Endodermal cell (in vitro differentiated cells): ENCODE measurements at regions not wholly inside any gene's neighbourhood (a gene's known extent, or its start where the extent isn't known, plus 50 kb on each side); places are given as distances from the start of the nearest gene placed in this dataset.

Experiments used
- DNase-seq: peaks from one replicate; pipeline ENCODE4 v3.0.0-alpha.2; 2017
- H3K27ac ChIP-seq: 2 replicates; pipeline ENCODE4 v1.5.1; 2013; ENCODE audit warnings: mild to moderate bottlenecking, low read depth, low read length, moderate library complexity
- H3K27me3 ChIP-seq: 2 replicates; pipeline ENCODE4 v1.6.1; 2013; ENCODE audit warnings: mild to moderate bottlenecking, low read length, moderate library complexity; ENCODE audit not compliant: insufficient read depth, control insufficient read depth, poor library complexity, severe bottlenecking
- H3K36me3 ChIP-seq: 2 replicates; pipeline ENCODE4 v1.7.0; 2013; ENCODE audit warnings: mild to moderate bottlenecking, low read length, moderate library complexity; ENCODE audit not compliant: control insufficient read depth, insufficient read depth
- H3K4me1 ChIP-seq: one replicate; pipeline ENCODE4 v1.7.0; 2013; ENCODE audit warnings: low read length; ENCODE audit not compliant: control insufficient read depth, insufficient read depth
- H3K4me3 ChIP-seq: 2 replicates; pipeline ENCODE4 v1.5.1; 2013; ENCODE audit warnings: mild to moderate bottlenecking, low read length, moderate library complexity
- H3K9ac ChIP-seq: 2 replicates; pipeline ENCODE4 v1.6.1; 2013; ENCODE audit warnings: mild to moderate bottlenecking, low read length, moderate library complexity; ENCODE audit not compliant: poor library complexity, severe bottlenecking; ENCODE audit errors: extremely low read depth
- H3K9me3 ChIP-seq: 2 replicates; pipeline ENCODE4 v1.6.1; 2013; ENCODE audit warnings: mild to moderate bottlenecking, low read length, moderate library complexity; ENCODE audit not compliant: control insufficient read depth
- H3K27ac Mint-ChIP-seq: 2 replicates; pipeline ENCODE4 v1.8.0; 2020; ENCODE audit warnings: mixed read lengths
- H3K27me3 Mint-ChIP-seq: 2 replicates; pipeline ENCODE4 v1.8.0; 2021; ENCODE audit warnings: mild to moderate bottlenecking, mixed read lengths; ENCODE audit not compliant: insufficient read depth
- H3K36me3 Mint-ChIP-seq: 2 replicates; pipeline ENCODE4 v1.8.0; 2020; ENCODE audit warnings: low read depth, mixed read lengths
- H3K4me1 Mint-ChIP-seq: 2 replicates; pipeline ENCODE4 v1.8.0; 2020; ENCODE audit warnings: mixed read lengths
- H3K4me3 Mint-ChIP-seq: 2 replicates; pipeline ENCODE4 v1.8.0; 2020; ENCODE audit warnings: mild to moderate bottlenecking, moderate library complexity, mixed read lengths
- H3K9me3 Mint-ChIP-seq: 2 replicates; pipeline ENCODE4 v1.8.0; 2020; ENCODE audit warnings: mild to moderate bottlenecking, mixed read lengths
- WGBS, 2 experiments: methylation state at CpG; one replicate each; pipeline versions ENCODE4 v1.1.5 to v1.1.7; 2013; ENCODE audit warnings: missing lambda C conversion rate in 2 of 2, mixed read lengths in 1 of 2; ENCODE audit not compliant: insufficient coverage in 1 of 2, insufficient read length in 1 of 2; 5-methylcytosine and 5-hydroxymethylcytosine counted together
- TF ChIP-seq, protein P1 (sequence below): fragments of 200-600 bp; sonication (generic); conservative IDR thresholded peaks from 2 replicates; pipeline ENCODE4 v1.5.0; 2021; ENCODE audit warnings: antibody characterized with exemption, mild to moderate bottlenecking

DNA sequence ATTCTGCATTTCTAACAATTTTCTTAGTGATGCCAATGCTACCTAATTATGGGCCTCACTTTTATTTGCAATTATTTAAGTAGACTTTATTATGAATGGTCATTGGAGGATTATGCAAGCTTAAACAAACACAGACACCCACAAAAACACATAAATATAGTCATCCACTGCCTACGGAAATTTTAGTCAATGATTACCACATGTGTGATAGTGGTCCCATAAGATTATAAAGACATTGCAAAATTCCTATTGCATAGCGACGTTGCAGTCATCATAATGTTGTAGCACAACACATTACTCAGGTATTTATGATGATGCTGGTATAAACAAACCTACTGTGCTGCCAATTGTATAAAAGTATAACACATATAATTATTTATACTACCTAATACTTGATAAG is 247.8 kb upstream of the ALCAM start:
- no peaks in the 10 kb centered on the region for H3K27me3 Mint-ChIP-seq
- no peak overlapping the region for H3K27ac ChIP-seq
- no peaks in the 10 kb centered on the region for H3K36me3 ChIP-seq
- H3K4me3 Mint-ChIP-seq: no peak overlapping the region
- no peaks in the 10 kb centered on the region for H3K9me3 ChIP-seq
- H3K36me3 Mint-ChIP-seq: no peaks in the 10 kb centered on the region
- no peaks in the 10 kb centered on the region for H3K4me1 ChIP-seq
- 86 to 89% methylated on average over 1 of the region's 3 CpGs for WGBS, 2 experiments
- TF ChIP-seq, protein P1, sequence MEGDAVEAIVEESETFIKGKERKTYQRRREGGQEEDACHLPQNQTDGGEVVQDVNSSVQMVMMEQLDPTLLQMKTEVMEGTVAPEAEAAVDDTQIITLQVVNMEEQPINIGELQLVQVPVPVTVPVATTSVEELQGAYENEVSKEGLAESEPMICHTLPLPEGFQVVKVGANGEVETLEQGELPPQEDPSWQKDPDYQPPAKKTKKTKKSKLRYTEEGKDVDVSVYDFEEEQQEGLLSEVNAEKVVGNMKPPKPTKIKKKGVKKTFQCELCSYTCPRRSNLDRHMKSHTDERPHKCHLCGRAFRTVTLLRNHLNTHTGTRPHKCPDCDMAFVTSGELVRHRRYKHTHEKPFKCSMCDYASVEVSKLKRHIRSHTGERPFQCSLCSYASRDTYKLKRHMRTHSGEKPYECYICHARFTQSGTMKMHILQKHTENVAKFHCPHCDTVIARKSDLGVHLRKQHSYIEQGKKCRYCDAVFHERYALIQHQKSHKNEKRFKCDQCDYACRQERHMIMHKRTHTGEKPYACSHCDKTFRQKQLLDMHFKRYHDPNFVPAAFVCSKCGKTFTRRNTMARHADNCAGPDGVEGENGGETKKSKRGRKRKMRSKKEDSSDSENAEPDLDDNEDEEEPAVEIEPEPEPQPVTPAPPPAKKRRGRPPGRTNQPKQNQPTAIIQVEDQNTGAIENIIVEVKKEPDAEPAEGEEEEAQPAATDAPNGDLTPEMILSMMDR: no peak
- peaks cover 3% of the 10 kb centered on the region for H3K9me3 Mint-ChIP-seq
- H3K9ac ChIP-seq: no peak overlapping the region
- DNase-seq: no peak
- H3K27ac Mint-ChIP-seq: no peak overlapping the region
- H3K4me1 Mint-ChIP-seq: no peaks in the 10 kb centered on the region
- H3K4me3 ChIP-seq: no peak overlapping the region
- no peaks in the 10 kb centered on the region for H3K27me3 ChIP-seq

DNA sequence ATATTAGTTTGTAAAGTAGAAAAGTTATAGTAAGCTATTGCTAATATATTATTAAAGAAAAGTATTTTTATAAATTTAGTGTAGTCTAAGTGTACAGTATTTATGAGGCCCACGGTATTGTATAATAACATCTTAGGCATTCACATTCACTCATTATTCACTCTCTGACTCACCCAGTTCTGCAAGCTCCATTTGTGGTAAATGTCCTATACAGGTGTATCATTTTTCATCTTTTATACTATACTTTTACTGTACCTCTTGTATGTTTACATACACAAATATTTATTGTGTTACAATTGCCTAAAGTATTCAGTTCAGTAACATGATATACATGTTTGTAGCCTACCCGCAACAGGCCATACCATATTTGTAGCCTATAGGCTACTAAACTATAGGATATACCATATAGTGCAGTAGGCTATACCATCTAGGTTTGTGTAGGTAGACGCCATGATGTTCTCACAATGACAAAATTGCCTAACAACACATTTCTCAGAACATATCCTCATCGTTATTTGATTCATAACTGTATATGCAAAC is 246.8 kb upstream of the ALCAM start:
- Mint-ChIP-seq H3K4me1 (no peaks in the 10 kb centered on the region), H3K36me3 (no peaks in the 10 kb centered on the region), H3K27me3 (no peaks in the 10 kb centered on the region), H3K27ac (no peak overlapping the region), H3K4me3 (no peak overlapping the region), H3K9me3 (no peaks in the 10 kb centered on the region)
- Histone ChIP-seq H3K36me3 (no peaks in the 10 kb centered on the region), H3K4me1 (no peaks in the 10 kb centered on the region), H3K27me3 (no peaks in the 10 kb centered on the region), H3K9ac (no peak overlapping the region), H3K4me3 (no peak overlapping the region), H3K27ac (no peak overlapping the region), H3K9me3 (no peaks in the 10 kb centered on the region)
- TF ChIP-seq, protein P1: no peak
- DNase-seq: no peak
- WGBS, 2 experiments: 92% methylated on average over 4 of the region's 4 CpGs; no CpG with 5 or more reads in 1 of the 2 experiments

DNA sequence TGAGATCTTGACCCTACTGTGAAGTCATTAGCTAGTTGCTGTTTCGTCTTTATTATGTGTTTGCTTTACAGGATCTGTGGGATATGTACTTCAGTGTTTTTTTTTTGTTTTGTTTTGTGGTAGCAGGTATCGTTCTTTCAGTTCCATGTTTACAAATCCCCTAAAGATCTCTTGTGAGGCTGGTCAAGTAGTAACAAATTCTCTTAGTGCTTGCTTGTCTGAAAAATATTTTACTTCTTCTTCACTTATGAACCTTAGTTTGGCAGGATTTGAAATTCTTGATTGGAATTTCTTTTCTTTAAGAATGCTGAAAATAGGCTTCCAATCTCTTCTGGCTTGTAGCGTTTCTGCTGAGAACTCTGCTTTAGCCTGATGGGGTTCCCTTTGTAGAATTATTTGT is 235.8 kb upstream of the ALCAM start:
- Mint-ChIP-seq H3K36me3 (no peaks in the 10 kb centered on the region), H3K27ac (no peak overlapping the region), H3K27me3 (no peaks in the 10 kb centered on the region), H3K4me3 (no peak overlapping the region), H3K9me3 (peaks cover 30% of the 10 kb centered on the region), H3K4me1 (no peaks in the 10 kb centered on the region)
- no peaks in the 10 kb centered on the region for H3K36me3 ChIP-seq
- no peak overlapping the region for H3K27ac ChIP-seq
- no peaks in the 10 kb centered on the region for H3K27me3 ChIP-seq
- H3K9ac ChIP-seq: no peak overlapping the region
- H3K4me1 ChIP-seq: no peaks in the 10 kb centered on the region
- peaks cover 22% of the 10 kb centered on the region for H3K9me3 ChIP-seq
- DNase-seq: no peak
- 92% methylated on average over 3 of the region's 3 CpGs; no CpG with 5 or more reads in 1 of the 2 experiments for WGBS, 2 experiments
- no peak overlapping the region for H3K4me3 ChIP-seq
- TF ChIP-seq, protein P1: no peak
